Fibroblast of the aortic adventitia (primary cell): ENCODE measurements at regions not wholly inside any gene's neighbourhood (a gene's known extent, or its start where the extent isn't known, plus 50 kb on each side); places are given as distances from the start of the nearest gene placed in this dataset.

ENCODE experiments used
- DNase-seq: peaks from one replicate; pipeline ENCODE4 v3.0.0-alpha.2; 2010; ENCODE audit warnings: low read depth
- H3K4me3 ChIP-seq: 2 replicates; pipeline ENCODE4 v1.5.1; 2011; ENCODE audit warnings: low read depth, mild to moderate bottlenecking, control low read depth, low read length, moderate library complexity
- CTCF ChIP-seq: IDR thresholded peaks from 2 replicates; pipeline ENCODE4 v1.5.1; 2011; ENCODE audit warnings: mild to moderate bottlenecking, low read length, control low read depth, inconsistent platforms; ENCODE audit not compliant: insufficient read depth

- TF ChIP-seq CTCF, result peak; percentile 85
- DNase-seq, result peak; percentile 82
- no peak overlapping the region for H3K4me3 ChIP-seq
Measured at GRCh38 chr14:30005114-30005808, 77.6 kb upstream of the PRKD1 start.

GRCh38 chr14:30006695-30007094, 79.0 kb upstream of the PRKD1 start:
- TF ChIP-seq CTCF, result no peak
- DNase-seq, result no peak
- no peak overlapping the region for H3K4me3 ChIP-seq

GRCh38 chr14:30015489-30015888, 87.8 kb upstream of the PRKD1 start:
- no peak for TF ChIP-seq CTCF
- no peak overlapping the region for H3K4me3 ChIP-seq
- no peak for DNase-seq

GRCh38 chr14:30016002-30016401, 88.4 kb upstream of the PRKD1 start:
- no peak overlapping the region for H3K4me3 ChIP-seq
- no peak for TF ChIP-seq CTCF
- no peak for DNase-seq

- DNase-seq, result no peak
- H3K4me3 ChIP-seq, result no peak overlapping the region
- TF ChIP-seq CTCF, result no peak
Measured at GRCh38 chr14:30017370-30017993, 89.8 kb upstream of the PRKD1 start.

- H3K4me3 ChIP-seq, result no peak overlapping the region
- TF ChIP-seq CTCF, result no peak
- no peak for DNase-seq
Measured at GRCh38 chr14:30020271-30020670, 92.6 kb upstream of the PRKD1 start.
